ENCODE measurements at regions not wholly inside any gene's neighbourhood (a gene's known extent, or its start where the extent isn't known, plus 50 kb on each side); places are given as distances from the start of the nearest gene placed in this dataset.

- TF ChIP-seq CTCF (IDR thresholded peaks at IDR 0.05) (no peak), ZFX (IDR thresholded peaks at IDR 0.05; ENCODE audit: borderline replicate concordance) (no peak)
These were observed 68.0 kb upstream of the NXT1 start for GRCh38 chr20:23282546-23282945.

Data from 22Rv1 (cell line).